HG03108 (cell line): ENCODE measurements at regions not wholly inside any gene's neighbourhood (a gene's known extent, or its start where the extent isn't known, plus 50 kb on each side); places are given as distances from the start of the nearest gene placed in this dataset.

Experiments
- ATAC-seq: cut with Tn5 transposase; IDR thresholded peaks from one replicate; pipeline ENCODE4 v1.9.1; 2021; ENCODE audit warnings: moderate library complexity; ENCODE audit not compliant: unreplicated experiment

GRCh38 chr12:102601621-102602020, 121.3 kb upstream of the IGF1 start:
- ATAC-seq: no peak

- ATAC-seq: no peak
These were observed 116.3 kb upstream of the IGF1 start for GRCh38 chr12:102596687-102597086.

GRCh38 chr12:102596031-102596430, 115.7 kb upstream of the IGF1 start:
- ATAC-seq: no peak

DNA sequence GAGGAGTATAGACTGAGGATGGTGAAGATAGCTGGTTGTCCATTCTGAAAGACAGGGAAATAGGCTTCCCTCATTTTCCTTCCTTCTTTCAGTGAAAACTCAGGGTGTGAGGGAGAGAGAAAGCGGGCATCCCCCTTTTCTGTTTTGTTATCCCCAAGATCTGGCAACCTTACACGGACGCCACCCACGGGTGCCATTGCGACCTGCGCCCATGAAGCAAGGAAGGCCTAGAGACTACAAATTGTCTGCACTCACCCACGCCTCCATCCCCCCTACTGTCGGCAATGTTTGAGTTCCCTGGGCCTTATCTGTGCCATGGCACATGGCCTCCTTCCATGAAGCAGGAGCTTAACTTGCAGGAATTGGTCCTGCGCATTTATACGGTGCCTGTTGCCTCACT, 115.0 kb upstream of the IGF1 start:
- no peak for ATAC-seq

- ATAC-seq: no peak
These were observed 112.8 kb upstream of the IGF1 start for GRCh38 chr12:102593134-102593533.

- no peak for ATAC-seq
These were observed 111.8 kb upstream of the IGF1 start for GRCh38 chr12:102592134-102592533.

GRCh38 chr12:102573237-102573636, 92.9 kb upstream of the IGF1 start:
- ATAC-seq: no peak

DNA sequence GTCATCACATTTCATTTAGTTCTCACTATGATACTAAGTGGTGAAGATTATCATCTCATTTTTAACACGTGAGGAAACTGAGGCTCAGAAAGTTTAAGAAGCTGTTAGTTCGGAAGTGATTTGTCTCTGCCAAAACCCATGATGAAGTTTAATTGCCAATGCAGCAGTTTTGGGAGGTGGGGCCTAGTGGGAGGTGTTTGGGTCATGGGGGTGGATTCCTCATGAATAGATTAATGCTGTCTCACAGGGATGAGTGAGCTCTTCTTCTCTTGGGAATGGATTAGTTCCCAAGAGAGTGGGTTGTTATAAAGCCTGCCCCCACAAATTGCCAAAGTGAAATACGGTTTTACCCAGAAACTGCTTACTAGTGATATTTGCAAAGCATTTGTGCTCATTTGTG, 91.5 kb upstream of the IGF1 start:
- ATAC-seq: no peak

DNA sequence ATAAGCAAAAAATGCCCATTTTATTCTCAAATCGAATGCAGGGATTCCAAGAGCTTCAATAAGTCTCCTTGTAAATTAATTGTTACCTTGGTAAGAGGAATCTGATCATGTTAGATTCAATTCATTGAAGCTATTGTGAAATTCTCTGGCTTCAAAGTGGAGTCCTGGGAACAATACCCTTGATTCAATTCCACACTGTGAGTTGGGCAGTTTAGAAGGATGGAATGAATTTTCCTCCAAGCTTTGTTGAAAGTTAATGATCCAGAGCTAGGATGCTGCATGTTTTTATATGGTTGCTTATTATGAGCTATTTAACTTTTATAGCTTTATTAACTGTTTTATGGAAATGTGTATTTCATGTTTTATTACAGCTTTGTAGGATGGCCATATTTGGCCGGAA, 89.9 kb upstream of the IGF1 start:
- ATAC-seq: no peak

DNA sequence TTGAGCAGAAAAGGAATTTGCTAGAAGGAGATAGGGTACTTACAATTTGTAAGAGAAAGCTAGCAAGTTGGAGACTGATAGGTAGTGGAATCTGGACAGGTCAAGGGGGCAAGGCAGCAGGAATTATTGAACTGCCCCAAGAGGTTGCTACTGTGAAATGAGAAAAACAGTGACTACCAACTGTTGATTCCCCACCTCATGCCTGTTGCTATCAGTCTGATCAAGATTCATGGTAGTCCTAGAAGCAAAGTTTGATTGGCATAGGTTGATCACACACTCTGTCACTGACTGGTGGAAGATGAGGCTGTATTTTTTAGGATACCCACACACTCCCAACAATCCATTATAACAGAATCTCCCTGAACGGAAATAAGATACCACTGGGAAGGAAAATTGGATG, 89.4 kb upstream of the IGF1 start:
- ATAC-seq: no peak

GRCh38 chr12:102568276-102568675, 87.9 kb upstream of the IGF1 start:
- ATAC-seq: no peak

- ATAC-seq: no peak
These were observed 86.9 kb upstream of the IGF1 start for GRCh38 chr12:102567031-102567985.

- no peak for ATAC-seq
These were observed 85.2 kb upstream of the IGF1 start for GRCh38 chr12:102565555-102565954.

- ATAC-seq: no peak
These were observed 83.7 kb upstream of the IGF1 start for GRCh38 chr12:102564026-102564425.

GRCh38 chr12:102562836-102563425, 82.6 kb upstream of the IGF1 start:
- ATAC-seq: no peak

DNA sequence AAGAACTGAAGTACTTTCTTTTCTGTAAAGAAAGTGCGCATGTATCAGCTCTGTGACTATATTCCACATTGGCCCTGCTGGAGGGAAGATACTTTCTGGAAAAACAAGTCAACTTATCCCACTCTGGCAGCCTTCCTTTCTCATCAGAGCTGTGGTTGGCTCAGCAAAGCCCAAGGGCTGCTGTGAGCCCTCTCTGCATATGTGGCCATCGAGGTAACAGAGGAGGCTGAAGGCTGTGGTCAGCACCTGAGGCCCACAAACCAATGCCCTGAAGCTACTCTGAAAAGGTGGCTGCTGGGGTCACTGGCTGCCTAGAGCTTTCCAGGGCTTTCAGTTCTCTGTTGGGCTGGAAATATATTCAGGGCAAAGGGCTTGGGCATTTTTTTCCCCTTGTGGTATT, 70.8 kb upstream of the IGF1 start:
- no peak for ATAC-seq

GRCh38 chr12:102549691-102550090, 69.3 kb upstream of the IGF1 start:
- no peak for ATAC-seq

DNA sequence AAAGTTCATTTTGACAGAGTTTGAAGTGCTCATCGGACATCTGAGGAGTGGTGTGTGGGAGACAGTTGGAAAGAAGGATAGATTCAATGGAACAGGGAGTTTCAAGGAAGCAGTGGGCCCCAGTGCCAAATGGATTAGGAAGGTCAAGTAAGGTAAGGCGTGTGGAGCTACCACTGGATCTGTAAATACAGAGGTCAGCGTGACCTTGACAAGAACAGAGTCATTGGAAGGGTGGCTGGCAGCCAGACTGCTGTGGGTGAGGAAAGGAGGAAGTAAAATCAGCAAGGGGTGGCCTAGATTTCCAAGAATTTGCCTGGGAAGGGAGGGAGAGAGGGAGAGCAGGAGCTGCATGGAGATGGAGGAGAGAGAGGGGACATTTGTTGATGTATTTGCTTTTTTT, 68.2 kb upstream of the IGF1 start:
- ATAC-seq: no peak

GRCh38 chr12:102543494-102544485, 63.4 kb upstream of the IGF1 start:
- ATAC-seq: no peak

DNA sequence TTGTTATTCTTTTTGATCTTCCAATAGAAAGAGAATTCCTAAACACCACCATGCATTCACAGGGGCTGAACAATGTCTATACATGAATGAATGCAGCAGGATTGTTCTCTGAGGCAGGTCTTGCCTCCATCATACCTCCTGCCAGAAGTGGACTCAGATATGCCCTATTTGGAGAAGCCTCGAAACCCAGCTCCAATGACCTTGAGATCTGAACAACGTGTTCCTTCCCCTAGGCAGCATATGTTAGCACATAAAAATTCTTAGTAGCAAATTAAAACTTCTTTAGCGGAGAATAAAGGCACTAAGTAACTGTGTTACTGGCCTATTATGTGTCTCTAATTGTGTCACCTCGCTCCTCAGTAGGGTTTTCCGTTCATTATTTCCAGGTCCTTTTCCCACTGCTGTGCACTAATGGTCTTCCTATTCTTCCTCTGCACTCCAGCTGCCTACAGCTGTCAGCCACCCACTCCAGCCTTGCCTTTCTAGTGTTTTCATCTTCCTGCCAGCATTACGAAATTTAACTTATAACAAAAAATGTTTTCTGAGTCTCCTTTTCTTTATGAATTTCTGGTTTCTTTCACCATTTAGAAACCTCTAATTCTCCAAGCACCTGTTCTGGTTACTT, 62.6 kb upstream of the IGF1 start:
- no peak for ATAC-seq
